ENCODE measurements at regions not wholly inside any gene's neighbourhood (a gene's known extent, or its start where the extent isn't known, plus 50 kb on each side); places are given as distances from the start of the nearest gene placed in this dataset.

GRCh38 chr3:144864646-144865045 is 893.0 kb downstream of the DIPK2A start:
- TF ChIP-seq NFIC (IDR thresholded peaks at IDR 0.05) (no peak), RAD21 (IDR thresholded peaks at IDR 0.05; ENCODE audit: low read depth) (no peak), TCF12 (IDR thresholded peaks at IDR 0.05; ENCODE audit: low read depth) (no peak), YY1 (IDR thresholded peaks at IDR 0.05; ENCODE audit: low read depth) (no peak), FOXM1 (IDR thresholded peaks at IDR 0.05; ENCODE audit: borderline replicate concordance, low read depth) (no peak), EGR1 (IDR thresholded peaks at IDR 0.05) (no peak), TAF1 (IDR thresholded peaks at IDR 0.05; ENCODE audit: low read depth) (no peak), CEBPB (IDR thresholded peaks at IDR 0.05) (no peak), CREB1 (IDR thresholded peaks at IDR 0.05; ENCODE audit: low read depth) (no peak), REST (IDR thresholded peaks at IDR 0.05; ENCODE audit: low read depth) (no peak), MAX (IDR thresholded peaks at IDR 0.05) (no peak), EP300 (IDR thresholded peaks at IDR 0.05; ENCODE audit: borderline replicate concordance) (no peak), USF1 (IDR thresholded peaks at IDR 0.05) (no peak), ZBTB7A (IDR thresholded peaks at IDR 0.05; ENCODE audit: low read depth) (no peak), TEAD4 (IDR thresholded peaks at IDR 0.05) (no peak)

- TF ChIP-seq FOXM1 (IDR thresholded peaks at IDR 0.05; ENCODE audit: borderline replicate concordance, low read depth) = no peak
- no peak for TF ChIP-seq REST (IDR thresholded peaks at IDR 0.05; ENCODE audit: low read depth)
- no peak for TF ChIP-seq YY1 (IDR thresholded peaks at IDR 0.05; ENCODE audit: low read depth)
- no peak for TF ChIP-seq USF1 (IDR thresholded peaks at IDR 0.05)
- TF ChIP-seq EP300 (IDR thresholded peaks at IDR 0.05; ENCODE audit: borderline replicate concordance) = no peak
- TF ChIP-seq EGR1 (IDR thresholded peaks at IDR 0.05) = no peak
- TF ChIP-seq NFIC (IDR thresholded peaks at IDR 0.05) = no peak
- TF ChIP-seq CREB1 (IDR thresholded peaks at IDR 0.05; ENCODE audit: low read depth) = no peak
- no peak for TF ChIP-seq MAX (IDR thresholded peaks at IDR 0.05)
- no peak for TF ChIP-seq ZBTB7A (IDR thresholded peaks at IDR 0.05; ENCODE audit: low read depth)
- no peak for TF ChIP-seq RAD21 (IDR thresholded peaks at IDR 0.05; ENCODE audit: low read depth)
- no peak for TF ChIP-seq TAF1 (IDR thresholded peaks at IDR 0.05; ENCODE audit: low read depth)
- TF ChIP-seq TCF12 (IDR thresholded peaks at IDR 0.05; ENCODE audit: low read depth) = no peak
- TF ChIP-seq CEBPB (IDR thresholded peaks at IDR 0.05) = no peak
- no peak for TF ChIP-seq TEAD4 (IDR thresholded peaks at IDR 0.05)
Observed at GRCh38 chr3:144865948-144866347, 894.3 kb downstream of the DIPK2A start.

- TF ChIP-seq FOXM1 (IDR thresholded peaks at IDR 0.05; ENCODE audit: borderline replicate concordance, low read depth) (no peak), EP300 (IDR thresholded peaks at IDR 0.05; ENCODE audit: borderline replicate concordance) (no peak), RAD21 (IDR thresholded peaks at IDR 0.05; ENCODE audit: low read depth) (no peak), EGR1 (IDR thresholded peaks at IDR 0.05) (no peak), TEAD4 (IDR thresholded peaks at IDR 0.05) (no peak), TAF1 (IDR thresholded peaks at IDR 0.05; ENCODE audit: low read depth) (no peak), USF1 (IDR thresholded peaks at IDR 0.05) (no peak), CEBPB (IDR thresholded peaks at IDR 0.05) (no peak), MAX (IDR thresholded peaks at IDR 0.05) (no peak), NFIC (IDR thresholded peaks at IDR 0.05) (no peak), ZBTB7A (IDR thresholded peaks at IDR 0.05; ENCODE audit: low read depth) (no peak), CREB1 (IDR thresholded peaks at IDR 0.05; ENCODE audit: low read depth) (no peak), REST (IDR thresholded peaks at IDR 0.05; ENCODE audit: low read depth) (no peak), YY1 (IDR thresholded peaks at IDR 0.05; ENCODE audit: low read depth) (no peak)
Observed at GRCh38 chr3:144866476-144866875, 894.9 kb downstream of the DIPK2A start.
